ENCODE measurements at regions not wholly inside any gene's neighbourhood (a gene's known extent, or its start where the extent isn't known, plus 50 kb on each side); places are given as distances from the start of the nearest gene placed in this dataset.

DNA sequence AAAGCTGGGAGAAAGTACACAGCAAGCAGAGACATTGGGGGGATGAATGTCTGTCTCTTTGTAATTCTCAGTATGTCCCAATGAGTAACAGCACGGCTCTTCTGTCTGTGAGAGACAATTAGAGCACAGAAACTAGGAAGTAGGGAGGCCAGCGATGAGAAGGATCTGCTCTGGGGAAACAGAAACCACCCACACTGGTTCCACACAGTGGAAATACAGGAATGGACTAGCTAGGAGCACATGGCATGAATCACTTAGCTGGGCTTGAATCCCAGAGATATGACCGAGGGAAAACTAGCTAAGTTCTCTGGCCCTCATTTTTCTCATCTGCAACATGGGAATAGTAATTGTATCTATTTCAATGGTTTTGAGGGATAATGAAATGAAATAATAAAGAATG is 895.9 kb downstream of the TLE4 start:
- TF ChIP-seq, protein P1, sequence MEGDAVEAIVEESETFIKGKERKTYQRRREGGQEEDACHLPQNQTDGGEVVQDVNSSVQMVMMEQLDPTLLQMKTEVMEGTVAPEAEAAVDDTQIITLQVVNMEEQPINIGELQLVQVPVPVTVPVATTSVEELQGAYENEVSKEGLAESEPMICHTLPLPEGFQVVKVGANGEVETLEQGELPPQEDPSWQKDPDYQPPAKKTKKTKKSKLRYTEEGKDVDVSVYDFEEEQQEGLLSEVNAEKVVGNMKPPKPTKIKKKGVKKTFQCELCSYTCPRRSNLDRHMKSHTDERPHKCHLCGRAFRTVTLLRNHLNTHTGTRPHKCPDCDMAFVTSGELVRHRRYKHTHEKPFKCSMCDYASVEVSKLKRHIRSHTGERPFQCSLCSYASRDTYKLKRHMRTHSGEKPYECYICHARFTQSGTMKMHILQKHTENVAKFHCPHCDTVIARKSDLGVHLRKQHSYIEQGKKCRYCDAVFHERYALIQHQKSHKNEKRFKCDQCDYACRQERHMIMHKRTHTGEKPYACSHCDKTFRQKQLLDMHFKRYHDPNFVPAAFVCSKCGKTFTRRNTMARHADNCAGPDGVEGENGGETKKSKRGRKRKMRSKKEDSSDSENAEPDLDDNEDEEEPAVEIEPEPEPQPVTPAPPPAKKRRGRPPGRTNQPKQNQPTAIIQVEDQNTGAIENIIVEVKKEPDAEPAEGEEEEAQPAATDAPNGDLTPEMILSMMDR (IDR thresholded peaks at IDR 0.05): no peak
- TF ChIP-seq POLR2A (IDR thresholded peaks at IDR 0.05): no peak

Data from adrenal gland (tissue), 5 donors.